D721Med (cell line): ENCODE measurements at regions not wholly inside any gene's neighbourhood (a gene's known extent, or its start where the extent isn't known, plus 50 kb on each side); places are given as distances from the start of the nearest gene placed in this dataset.

Experiments used
- DNase-seq: peaks from one replicate; pipeline ENCODE4 v3.0.0; 2011; ENCODE audit warnings: low spot score; ENCODE audit not compliant: insufficient read length
- FAIRE-seq: peaks from 2 replicates; lab custom pipeline; 2011; peaks lifted over from hg19 to GRCh38; lab: Jason Lieb, UNC
- CTCF ChIP-seq: IDR thresholded peaks from 2 replicates; pipeline ENCODE4 v1.5.1; 2012; ENCODE audit warnings: mild to moderate bottlenecking, control low read depth; ENCODE audit not compliant: insufficient read depth; ENCODE audit errors: missing control alignments

GRCh38 chr1:207244409-207244801, 77.1 kb upstream of the CD55 start:
- TF ChIP-seq CTCF, result no peak
- DNase-seq, result no peak
- no peak for FAIRE-seq

- no peak for FAIRE-seq
- DNase-seq, result no peak
- TF ChIP-seq CTCF, result no peak
Measured at GRCh38 chr1:207245124-207245523, 76.4 kb upstream of the CD55 start.

GRCh38 chr1:207248544-207249198, 72.8 kb upstream of the CD55 start:
- DNase-seq, result no peak
- TF ChIP-seq CTCF, result no peak
- no peak for FAIRE-seq

- TF ChIP-seq CTCF, result no peak
- DNase-seq (no peak), FAIRE-seq (no peak)
Measured at GRCh38 chr1:207250431-207250830, 71.0 kb upstream of the CD55 start.

GRCh38 chr1:207251066-207251465, 70.4 kb upstream of the CD55 start:
- FAIRE-seq (no peak), DNase-seq (no peak)
- no peak for TF ChIP-seq CTCF

GRCh38 chr1:207256869-207257268, 64.6 kb upstream of the CD55 start:
- FAIRE-seq (no peak), DNase-seq (no peak)
- TF ChIP-seq CTCF, result no peak

- FAIRE-seq, result no peak
- peak; percentile 39 for TF ChIP-seq CTCF
- DNase-seq, result no peak
Measured at GRCh38 chr1:207259391-207259790, 62.1 kb upstream of the CD55 start.
